HL-60 (cell line): ENCODE measurements at regions not wholly inside any gene's neighbourhood (a gene's known extent, or its start where the extent isn't known, plus 50 kb on each side); places are given as distances from the start of the nearest gene placed in this dataset.

Experiments used
- DNase-seq, 2 experiments: peaks; one replicate each; pipeline ENCODE4 v3.0.0-alpha.2; 2010 to 2020; ENCODE audit warnings: low read depth in 1 of 2, low spot score in 1 of 2
- H3K27ac ChIP-seq: fragments of 250-450 bp; sonication (Bioruptor Pico); replicated peaks from 2 replicates; pipeline ENCODE4 v1.5.1; 2020; ENCODE audit warnings: mild to moderate bottlenecking, moderate library complexity
- H3K27me3 ChIP-seq: fragments of 250-450 bp; sonication (Bioruptor Pico); 2 replicates; pipeline ENCODE4 v1.5.1; 2021; ENCODE audit warnings: mild to moderate bottlenecking, moderate library complexity; ENCODE audit not compliant: insufficient read depth, poor library complexity, severe bottlenecking
- H3K4me3 ChIP-seq: replicated peaks from 2 replicates; pipeline ENCODE4 v1.5.1; 2011; ENCODE audit warnings: mild to moderate bottlenecking, control low read depth, low read length; ENCODE audit not compliant: insufficient read depth
- CTCF ChIP-seq: IDR thresholded peaks from one replicate; pipeline ENCODE4 v1.5.1; 2011; ENCODE audit warnings: low read length, control low read depth, inconsistent platforms; ENCODE audit not compliant: insufficient read depth
- GABPA ChIP-seq: IDR thresholded peaks from 2 replicates; pipeline ENCODE4 v1.6.1; 2012; ENCODE audit warnings: low read depth
- POLR2AphosphoS5 ChIP-seq: IDR thresholded peaks from 2 replicates; pipeline ENCODE4 v1.6.1; 2012; ENCODE audit warnings: low read depth
- SPI1 ChIP-seq: IDR thresholded peaks from 2 replicates; pipeline ENCODE4 v1.6.1; 2012; ENCODE audit warnings: low read depth, mild to moderate bottlenecking, borderline replicate concordance
- TF ChIP-seq, protein P1 (sequence below): IDR thresholded peaks from 2 replicates; pipeline ENCODE4 v1.6.1; 2012; ENCODE audit warnings: low read depth; ENCODE audit not compliant: insufficient replicate concordance

DNA sequence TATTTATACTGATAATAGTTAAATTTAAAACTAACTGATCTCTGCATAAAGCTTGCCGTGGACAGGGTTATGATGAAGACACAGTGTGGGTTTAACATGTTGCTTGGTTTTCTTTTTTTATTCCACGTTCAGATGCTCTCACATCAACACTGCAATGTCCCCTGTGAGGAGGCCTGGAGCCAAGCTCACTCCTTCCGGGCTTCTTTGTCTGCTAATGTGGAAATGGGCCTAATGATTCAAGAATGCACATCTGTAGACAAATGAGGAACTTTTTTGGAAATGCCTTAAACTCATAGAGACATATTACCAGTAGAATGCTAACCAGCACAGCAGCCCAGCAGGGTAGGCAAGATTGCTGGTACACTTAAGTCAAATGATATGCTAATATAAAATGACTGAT, 208.0 kb downstream of the GALR1 start:
- TF ChIP-seq SPI1 (no peak), GABPA (no peak), POLR2AphosphoS5 (no peak), CTCF (no peak)
- TF ChIP-seq, protein P1, sequence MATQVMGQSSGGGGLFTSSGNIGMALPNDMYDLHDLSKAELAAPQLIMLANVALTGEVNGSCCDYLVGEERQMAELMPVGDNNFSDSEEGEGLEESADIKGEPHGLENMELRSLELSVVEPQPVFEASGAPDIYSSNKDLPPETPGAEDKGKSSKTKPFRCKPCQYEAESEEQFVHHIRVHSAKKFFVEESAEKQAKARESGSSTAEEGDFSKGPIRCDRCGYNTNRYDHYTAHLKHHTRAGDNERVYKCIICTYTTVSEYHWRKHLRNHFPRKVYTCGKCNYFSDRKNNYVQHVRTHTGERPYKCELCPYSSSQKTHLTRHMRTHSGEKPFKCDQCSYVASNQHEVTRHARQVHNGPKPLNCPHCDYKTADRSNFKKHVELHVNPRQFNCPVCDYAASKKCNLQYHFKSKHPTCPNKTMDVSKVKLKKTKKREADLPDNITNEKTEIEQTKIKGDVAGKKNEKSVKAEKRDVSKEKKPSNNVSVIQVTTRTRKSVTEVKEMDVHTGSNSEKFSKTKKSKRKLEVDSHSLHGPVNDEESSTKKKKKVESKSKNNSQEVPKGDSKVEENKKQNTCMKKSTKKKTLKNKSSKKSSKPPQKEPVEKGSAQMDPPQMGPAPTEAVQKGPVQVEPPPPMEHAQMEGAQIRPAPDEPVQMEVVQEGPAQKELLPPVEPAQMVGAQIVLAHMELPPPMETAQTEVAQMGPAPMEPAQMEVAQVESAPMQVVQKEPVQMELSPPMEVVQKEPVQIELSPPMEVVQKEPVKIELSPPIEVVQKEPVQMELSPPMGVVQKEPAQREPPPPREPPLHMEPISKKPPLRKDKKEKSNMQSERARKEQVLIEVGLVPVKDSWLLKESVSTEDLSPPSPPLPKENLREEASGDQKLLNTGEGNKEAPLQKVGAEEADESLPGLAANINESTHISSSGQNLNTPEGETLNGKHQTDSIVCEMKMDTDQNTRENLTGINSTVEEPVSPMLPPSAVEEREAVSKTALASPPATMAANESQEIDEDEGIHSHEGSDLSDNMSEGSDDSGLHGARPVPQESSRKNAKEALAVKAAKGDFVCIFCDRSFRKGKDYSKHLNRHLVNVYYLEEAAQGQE: no peak
- Histone ChIP-seq H3K27ac (no peak overlapping the region), H3K4me3 (no peak overlapping the region), H3K27me3 (no peaks in the 10 kb centered on the region)
- DNase-seq: no peak

DNA sequence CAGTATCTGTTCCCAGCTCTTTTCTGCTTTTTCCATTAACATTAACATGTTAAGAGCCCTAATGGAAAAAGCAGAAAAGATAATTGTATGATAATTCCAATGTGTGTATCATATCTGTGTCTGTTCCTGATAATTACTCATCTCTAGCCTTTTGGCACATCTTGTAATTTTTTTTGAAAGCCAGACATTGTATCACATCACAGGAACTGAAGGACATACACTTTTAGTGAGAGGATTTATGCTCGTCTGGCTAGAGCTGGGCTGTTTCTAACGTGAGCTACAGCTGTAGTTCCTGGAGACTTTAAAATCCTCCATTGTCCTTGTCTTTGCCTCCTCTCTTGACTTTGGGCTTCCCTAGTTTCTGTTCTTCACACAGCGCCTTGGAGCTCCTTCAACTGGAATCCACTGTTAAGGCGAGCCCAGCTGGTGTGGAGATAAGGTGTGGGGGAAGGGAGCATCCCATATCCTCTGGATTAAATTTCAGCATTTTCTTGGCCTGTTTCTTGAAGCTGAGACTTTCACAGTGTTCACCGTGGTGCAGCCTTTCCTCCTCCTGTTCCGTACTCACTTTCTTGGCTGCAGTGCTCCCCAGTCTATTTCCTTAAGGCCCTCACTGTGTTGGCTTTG, 211.5 kb downstream of the GALR1 start:
- Histone ChIP-seq H3K27ac (no peak overlapping the region), H3K4me3 (no peak overlapping the region)
- TF ChIP-seq, protein P1: no peak
- TF ChIP-seq POLR2AphosphoS5 (no peak), CTCF (no peak), SPI1 (no peak), GABPA (no peak)

GRCh38 chr18:77464917-77465316, 215.3 kb downstream of the GALR1 start:
- Histone ChIP-seq H3K27ac (no peak overlapping the region), H3K4me3 (no peak overlapping the region), H3K27me3 (no peaks in the 10 kb centered on the region)
- TF ChIP-seq POLR2AphosphoS5: no peak
- TF ChIP-seq, protein P1: no peak
- no peak for TF ChIP-seq SPI1
- TF ChIP-seq GABPA: no peak
- no peak for TF ChIP-seq CTCF
- DNase-seq: no peak

More for the DNA sequence above, 211.5 kb downstream of the GALR1 start:
- no peak for DNase-seq
- H3K27me3 ChIP-seq: no peaks in the 10 kb centered on the region
